HCT116 (cell line): ENCODE measurements at regions not wholly inside any gene's neighbourhood (a gene's known extent, or its start where the extent isn't known, plus 50 kb on each side); places are given as distances from the start of the nearest gene placed in this dataset.

Experiments used
- ATAC-seq: fragments of 200-7000 bp; cut with Tn5 transposase; 2 replicates; pipeline ENCODE4 v1.9.1; 2020; ENCODE audit warnings: mild to moderate bottlenecking, moderate library complexity
- BruUV-seq: library from RNA; stranded (reverse); fragments of 400-500 nt; replicated peaks from 2 replicates; lab custom pipeline; 2021; lab: Mats Ljungman, UMichigan
- CTCF ChIA-PET: fragments of 300-600 bp; sonication (Branson Sonifier 250); formaldehyde crosslinking; loops from one replicate; lab custom pipeline; 2021; ENCODE audit warnings: antibody characterized with exemption; lab: Charles Lee
- POLR2A ChIA-PET: fragments of 300-600, 350-600 bp; sonication (Branson Sonifier 250); formaldehyde crosslinking; loops from one replicate; lab custom pipeline; 2021; ENCODE audit warnings: antibody characterized with exemption; lab: Charles Lee
- RAD21 ChIA-PET, 2 experiments: fragments of 300-600 bp; sonication (Branson Sonifier 250); formaldehyde crosslinking; loops; one replicate each; lab custom pipeline; 2023; ENCODE audit warnings: low total read pairs in 2 of 2; ENCODE audit not compliant: uncharacterized antibody in 2 of 2, unreplicated experiment in 2 of 2, low non-redundant PET in 1 of 2; lab: Charles Lee
- DNase-seq: peaks from one replicate; pipeline ENCODE4 v3.0.0-alpha.2; 2010; ENCODE audit warnings: low read depth, low spot score
- H2AFZ ChIP-seq: fragments of 200-600 bp; shearing (Covaris generic), sonication (generic); 2 replicates; pipeline ENCODE4 v1.6.1; 2017; ENCODE audit warnings: low read depth, mixed run types, mixed read lengths, antibody characterized with exemption, low read length; ENCODE audit not compliant: poor library complexity, severe bottlenecking
- H3K27ac ChIP-seq: 2 replicates; pipeline ENCODE4 v1.5.1; 2012; ENCODE audit warnings: low read depth, low read length
- H3K27me3 ChIP-seq: fragments of 200-600 bp; sonication (generic); 2 replicates; pipeline ENCODE4 v1.6.1; 2016; ENCODE audit warnings: mixed run types, low read length, mixed read lengths; ENCODE audit not compliant: insufficient read depth
- H3K36me3 ChIP-seq, 2 experiments: fragments of 200-500 bp in 1 of 2; fragments of 200-600 bp in 1 of 2; sonication (Bioruptor generic) in 1 of 2; sonication (generic) in 1 of 2; 2 replicates each; pipeline versions ENCODE4 v1.5.1 to v1.6.1; 2014 to 2016; ENCODE audit warnings: low read length in 2 of 2, inconsistent platforms in 1 of 2, mixed read lengths in 1 of 2, mixed run types in 1 of 2; ENCODE audit not compliant: insufficient read depth in 2 of 2, control insufficient read depth in 1 of 2
- H3K4me1 ChIP-seq, 2 experiments: fragments of 200-600 bp in 1 of 2; sonication (generic) in 1 of 2; 2 replicates each; pipeline versions ENCODE4 v1.5.1 to v1.6.1; 2012 to 2017; ENCODE audit warnings: low read length in 2 of 2, inconsistent platforms in 1 of 2, mild to moderate bottlenecking in 1 of 2, mixed read lengths in 1 of 2, mixed run types in 1 of 2, moderate library complexity in 1 of 2; ENCODE audit not compliant: insufficient read depth in 2 of 2, control insufficient read depth in 1 of 2
- H3K4me2 ChIP-seq: fragments of 200-600 bp; sonication (generic); 2 replicates; pipeline ENCODE4 v1.6.1; 2017; ENCODE audit warnings: mixed run types, low read length, mixed read lengths
- H3K4me3 ChIP-seq, 2 experiments: fragments of 200-600 bp in 1 of 2; sonication (generic) in 1 of 2; replicated peaks in 1 of 2; 2 replicates each; pipeline ENCODE4 v1.5.1; 2011 to 2016; ENCODE audit warnings: low read length in 2 of 2, control low read depth in 1 of 2, low read depth in 1 of 2, mild to moderate bottlenecking in 1 of 2, mixed read lengths in 1 of 2, mixed run types in 1 of 2
- H3K79me2 ChIP-seq: fragments of 200-600 bp; sonication (generic); 2 replicates; pipeline ENCODE4 v1.6.1; 2017; ENCODE audit warnings: mild to moderate bottlenecking, mixed run types, low read length, moderate library complexity, mixed read lengths; ENCODE audit not compliant: insufficient read depth
- H3K9ac ChIP-seq: fragments of 200-600 bp; sonication (generic); 2 replicates; pipeline ENCODE4 v1.6.1; 2016; ENCODE audit warnings: low read length, mixed read lengths
- H3K9me2 ChIP-seq: fragments of 200-600 bp; sonication (generic), shearing (Covaris generic); 2 replicates; pipeline ENCODE4 v1.6.1; 2017; ENCODE audit warnings: mixed run types, mild to moderate bottlenecking, moderate library complexity; ENCODE audit not compliant: insufficient read depth
- H3K9me3 ChIP-seq, 2 experiments: fragments of 200-500 bp in 1 of 2; fragments of 200-600 bp in 1 of 2; sonication (Bioruptor generic) in 1 of 2; sonication (generic) in 1 of 2; 2 replicates each; pipeline ENCODE4 v1.6.1; 2014 to 2017; ENCODE audit warnings: low read length in 2 of 2, mixed read lengths in 2 of 2, inconsistent platforms in 1 of 2, low read depth in 1 of 2, mild to moderate bottlenecking in 1 of 2, mixed run types in 1 of 2, moderate library complexity in 1 of 2; ENCODE audit not compliant: control insufficient read depth in 1 of 2, insufficient read depth in 1 of 2
- H4K20me1 ChIP-seq: fragments of 200-600 bp; sonication (generic), shearing (Covaris generic); 2 replicates; pipeline ENCODE4 v1.6.1; 2017; ENCODE audit warnings: mixed run types, mild to moderate bottlenecking, moderate library complexity; ENCODE audit not compliant: insufficient read depth
- EZH2 ChIP-seq: fragments of 200-600 bp; sonication (generic); IDR thresholded peaks from 2 replicates; pipeline ENCODE4 v1.6.1; 2017; ENCODE audit warnings: antibody characterized with exemption, mixed run types
- EZH2phosphoT487 ChIP-seq: fragments of 200-600 bp; IDR thresholded peaks from 2 replicates; pipeline ENCODE4 v1.6.1; 2018; ENCODE audit warnings: antibody characterized with exemption, borderline replicate concordance
- FOSL1 ChIP-seq: IDR thresholded peaks from 2 replicates; pipeline ENCODE4 v1.6.1; 2012; ENCODE audit warnings: low read depth
- JUND ChIP-seq: IDR thresholded peaks from 2 replicates; pipeline ENCODE4 v1.6.1; 2012
- POLR2A ChIP-seq: IDR thresholded peaks from 2 replicates; pipeline ENCODE4 v1.7.0; 2011; ENCODE audit warnings: borderline replicate concordance; ENCODE audit not compliant: insufficient read depth, insufficient read length; ENCODE audit errors: extremely low read depth
- POLR2AphosphoS5 ChIP-seq: IDR thresholded peaks from 2 replicates; pipeline ENCODE4 v1.6.1; 2011; ENCODE audit warnings: mild to moderate bottlenecking, low read depth, low read length, moderate library complexity
- RAD21 ChIP-seq: IDR thresholded peaks from 2 replicates; pipeline ENCODE4 v1.6.1; 2012; ENCODE audit warnings: low read depth, mild to moderate bottlenecking
- SP1 ChIP-seq: IDR thresholded peaks from 2 replicates; pipeline ENCODE4 v1.6.1; 2012; ENCODE audit warnings: low read depth
- TCF7L2 ChIP-seq: IDR thresholded peaks from 2 replicates; pipeline ENCODE4 v1.7.0; 2011; ENCODE audit warnings: borderline replicate concordance, inconsistent platforms; ENCODE audit not compliant: insufficient read depth, insufficient read length; ENCODE audit errors: extremely low read depth
- YY1 ChIP-seq: IDR thresholded peaks from 2 replicates; pipeline ENCODE4 v1.6.1; 2011; ENCODE audit warnings: low read length, low read depth, moderate library complexity, mild to moderate bottlenecking; ENCODE audit not compliant: insufficient replicate concordance; ENCODE audit errors: extremely low read depth
- intact Hi-C: fragments of 100-400 bp; cut with micrococcal nuclease; formaldehyde crosslinking; loops from 2 replicates; pipeline ENCODE4 v1.10.0; 2022
- TF ChIP-seq, protein P1 (sequence below): IDR thresholded peaks from 2 replicates; pipeline ENCODE4 v1.6.1; 2011; ENCODE audit warnings: mild to moderate bottlenecking, low read length, moderate library complexity; ENCODE audit not compliant: insufficient replicate concordance; ENCODE audit errors: extremely low read depth
- TF ChIP-seq, protein P2 (sequence below): IDR thresholded peaks from 2 replicates; pipeline ENCODE4 v1.6.1; 2012; ENCODE audit warnings: low read depth
- TF ChIP-seq, protein P3 (sequence below): IDR thresholded peaks from 2 replicates; pipeline ENCODE4 v1.6.1; 2012
- TF ChIP-seq, protein P4 (sequence below): IDR thresholded peaks from 2 replicates; pipeline ENCODE4 v1.6.1; 2012

DNA sequence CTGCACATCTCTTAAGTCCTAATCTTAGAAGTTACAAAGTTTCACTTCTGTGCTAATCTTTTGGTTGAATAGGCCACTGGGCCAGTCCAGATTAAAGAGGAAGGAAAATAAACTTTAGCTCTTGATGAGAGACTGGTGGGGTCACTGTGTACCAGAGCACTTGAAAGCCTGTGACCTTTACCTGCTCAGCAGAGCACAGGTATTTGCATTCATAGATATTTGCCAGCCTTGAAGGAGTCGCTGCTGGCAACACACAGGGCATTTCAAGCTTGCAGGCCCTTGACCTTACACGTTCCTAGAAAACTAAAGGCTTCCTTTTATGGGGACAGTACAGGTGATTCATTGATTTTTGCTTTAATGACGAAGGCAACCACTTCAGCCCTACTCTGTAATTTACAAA is 108.4 kb upstream of the SLC22A23 start:
- no TSS peak for BruUV-seq
- intact Hi-C loops, result no loop called here

More for the DNA sequence above, 108.4 kb upstream of the SLC22A23 start:
- TF ChIP-seq EZH2phosphoT487 (no peak), SP1 (no peak), TCF7L2 (no peak), EZH2 (no peak), POLR2A (no peak), FOSL1 (no peak), RAD21 (no peak), JUND (no peak), YY1 (no peak), POLR2AphosphoS5 (no peak)
- TF ChIP-seq, protein P1, sequence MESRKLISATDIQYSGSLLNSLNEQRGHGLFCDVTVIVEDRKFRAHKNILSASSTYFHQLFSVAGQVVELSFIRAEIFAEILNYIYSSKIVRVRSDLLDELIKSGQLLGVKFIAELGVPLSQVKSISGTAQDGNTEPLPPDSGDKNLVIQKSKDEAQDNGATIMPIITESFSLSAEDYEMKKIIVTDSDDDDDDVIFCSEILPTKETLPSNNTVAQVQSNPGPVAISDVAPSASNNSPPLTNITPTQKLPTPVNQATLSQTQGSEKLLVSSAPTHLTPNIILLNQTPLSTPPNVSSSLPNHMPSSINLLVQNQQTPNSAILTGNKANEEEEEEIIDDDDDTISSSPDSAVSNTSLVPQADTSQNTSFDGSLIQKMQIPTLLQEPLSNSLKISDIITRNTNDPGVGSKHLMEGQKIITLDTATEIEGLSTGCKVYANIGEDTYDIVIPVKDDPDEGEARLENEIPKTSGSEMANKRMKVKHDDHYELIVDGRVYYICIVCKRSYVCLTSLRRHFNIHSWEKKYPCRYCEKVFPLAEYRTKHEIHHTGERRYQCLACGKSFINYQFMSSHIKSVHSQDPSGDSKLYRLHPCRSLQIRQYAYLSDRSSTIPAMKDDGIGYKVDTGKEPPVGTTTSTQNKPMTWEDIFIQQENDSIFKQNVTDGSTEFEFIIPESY, result no peak
- TF ChIP-seq, protein P2, sequence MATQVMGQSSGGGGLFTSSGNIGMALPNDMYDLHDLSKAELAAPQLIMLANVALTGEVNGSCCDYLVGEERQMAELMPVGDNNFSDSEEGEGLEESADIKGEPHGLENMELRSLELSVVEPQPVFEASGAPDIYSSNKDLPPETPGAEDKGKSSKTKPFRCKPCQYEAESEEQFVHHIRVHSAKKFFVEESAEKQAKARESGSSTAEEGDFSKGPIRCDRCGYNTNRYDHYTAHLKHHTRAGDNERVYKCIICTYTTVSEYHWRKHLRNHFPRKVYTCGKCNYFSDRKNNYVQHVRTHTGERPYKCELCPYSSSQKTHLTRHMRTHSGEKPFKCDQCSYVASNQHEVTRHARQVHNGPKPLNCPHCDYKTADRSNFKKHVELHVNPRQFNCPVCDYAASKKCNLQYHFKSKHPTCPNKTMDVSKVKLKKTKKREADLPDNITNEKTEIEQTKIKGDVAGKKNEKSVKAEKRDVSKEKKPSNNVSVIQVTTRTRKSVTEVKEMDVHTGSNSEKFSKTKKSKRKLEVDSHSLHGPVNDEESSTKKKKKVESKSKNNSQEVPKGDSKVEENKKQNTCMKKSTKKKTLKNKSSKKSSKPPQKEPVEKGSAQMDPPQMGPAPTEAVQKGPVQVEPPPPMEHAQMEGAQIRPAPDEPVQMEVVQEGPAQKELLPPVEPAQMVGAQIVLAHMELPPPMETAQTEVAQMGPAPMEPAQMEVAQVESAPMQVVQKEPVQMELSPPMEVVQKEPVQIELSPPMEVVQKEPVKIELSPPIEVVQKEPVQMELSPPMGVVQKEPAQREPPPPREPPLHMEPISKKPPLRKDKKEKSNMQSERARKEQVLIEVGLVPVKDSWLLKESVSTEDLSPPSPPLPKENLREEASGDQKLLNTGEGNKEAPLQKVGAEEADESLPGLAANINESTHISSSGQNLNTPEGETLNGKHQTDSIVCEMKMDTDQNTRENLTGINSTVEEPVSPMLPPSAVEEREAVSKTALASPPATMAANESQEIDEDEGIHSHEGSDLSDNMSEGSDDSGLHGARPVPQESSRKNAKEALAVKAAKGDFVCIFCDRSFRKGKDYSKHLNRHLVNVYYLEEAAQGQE, result no peak
- TF ChIP-seq, protein P3, sequence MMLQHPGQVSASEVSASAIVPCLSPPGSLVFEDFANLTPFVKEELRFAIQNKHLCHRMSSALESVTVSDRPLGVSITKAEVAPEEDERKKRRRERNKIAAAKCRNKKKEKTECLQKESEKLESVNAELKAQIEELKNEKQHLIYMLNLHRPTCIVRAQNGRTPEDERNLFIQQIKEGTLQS, result no peak
- TF ChIP-seq, protein P4, sequence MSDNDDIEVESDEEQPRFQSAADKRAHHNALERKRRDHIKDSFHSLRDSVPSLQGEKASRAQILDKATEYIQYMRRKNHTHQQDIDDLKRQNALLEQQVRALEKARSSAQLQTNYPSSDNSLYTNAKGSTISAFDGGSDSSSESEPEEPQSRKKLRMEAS, result no peak
- Histone ChIP-seq H4K20me1 (no peaks in the 10 kb centered on the region), H2AFZ (no peak overlapping the region), H3K4me3 (no peak overlapping the region), H3K9ac (no peak overlapping the region), H3K4me2 (no peak overlapping the region), H3K9me3 (no peaks in the 10 kb centered on the region), H3K4me1 (no peaks in the 10 kb centered on the region), H3K79me2 (no peaks in the 10 kb centered on the region), H3K27ac (no peak overlapping the region), H3K27me3 (no peaks in the 10 kb centered on the region), H3K36me3 (no peaks in the 10 kb centered on the region), H3K9me2 (no peaks in the 10 kb centered on the region)
- ATAC-seq, result no peak
- POLR2A ChIA-PET, result no interaction called here
- RAD21 ChIA-PET, result no interaction called here
- CTCF ChIA-PET, result no interaction called here
- DNase-seq, result no peak
